A673 (cell line): ENCODE measurements at regions not wholly inside any gene's neighbourhood (a gene's known extent, or its start where the extent isn't known, plus 50 kb on each side); places are given as distances from the start of the nearest gene placed in this dataset.
A peak's percentile ranks its signal among the peaks of the same experiment; 100 is the strongest.
"Not testable (repeated sequence)": the region's sequence is repeated elsewhere in the genome, so short reads cannot be mapped to it uniquely, and the experiment has no call there.

ENCODE experiments used
- BruUV-seq: library from RNA; stranded (reverse); fragments of 400-500 nt; replicated peaks from 2 replicates; lab custom pipeline; 2021; lab: Mats Ljungman, UMichigan
- CTCF ChIA-PET: fragments of 300-600 bp; sonication (Branson Sonifier 250); formaldehyde crosslinking; loops from one replicate; lab custom pipeline; 2022; ENCODE audit warnings: antibody characterized with exemption; lab: Charles Lee
- POLR2A ChIA-PET: fragments of 300-600 bp; sonication (Branson Sonifier 250); formaldehyde crosslinking; loops from one replicate; lab custom pipeline; 2022; ENCODE audit warnings: antibody characterized with exemption; ENCODE audit not compliant: low non-redundant PET; lab: Charles Lee
- DNase-seq: peaks from one replicate; pipeline ENCODE4 v3.0.0-alpha.2; 2015; ENCODE audit warnings: low spot score
- H3K27ac ChIP-seq: fragments of 200-600 bp; sonication (generic); 2 replicates; pipeline ENCODE4 v1.5.1; 2016; ENCODE audit warnings: mixed run types, low read depth, mild to moderate bottlenecking, mixed read lengths, antibody characterized with exemption, low read length; ENCODE audit not compliant: poor library complexity, severe bottlenecking
- H3K27me3 ChIP-seq: fragments of 200-600 bp; sonication (generic); replicated peaks from 2 replicates; pipeline ENCODE4 v1.6.1; 2017; ENCODE audit warnings: mixed run types, low read depth, mild to moderate bottlenecking, mixed read lengths, antibody characterized with exemption, low read length; ENCODE audit not compliant: insufficient read depth, poor library complexity
- H3K36me3 ChIP-seq: fragments of 200-600 bp; sonication (generic); 2 replicates; pipeline ENCODE4 v1.6.1; 2016; ENCODE audit warnings: mixed run types, mild to moderate bottlenecking, mixed read lengths, antibody characterized with exemption, low read length; ENCODE audit not compliant: insufficient read depth, poor library complexity, severe bottlenecking
- H3K4me1 ChIP-seq: fragments of 200-600 bp; sonication (generic); 2 replicates; pipeline ENCODE4 v1.6.1; 2017; ENCODE audit warnings: mixed run types, mild to moderate bottlenecking, mixed read lengths, antibody characterized with exemption, low read length; ENCODE audit not compliant: insufficient read depth, poor library complexity, severe bottlenecking
- H3K4me3 ChIP-seq: fragments of 200-600 bp; sonication (generic); 2 replicates; pipeline ENCODE4 v1.5.1; 2016; ENCODE audit warnings: low read depth, mixed run types, mild to moderate bottlenecking, mixed read lengths, low read length; ENCODE audit not compliant: poor library complexity, severe bottlenecking
- H3K9me3 ChIP-seq: fragments of 200-600 bp; sonication (generic); 2 replicates; pipeline ENCODE4 v1.6.1; 2016; ENCODE audit warnings: mixed run types, low read depth, mild to moderate bottlenecking, mixed read lengths, antibody characterized with exemption, low read length; ENCODE audit not compliant: poor library complexity, severe bottlenecking
- EZH2 ChIP-seq: fragments of 200-600 bp; sonication (generic); IDR thresholded peaks from 2 replicates; pipeline ENCODE4 v1.6.1; 2017; ENCODE audit warnings: borderline replicate concordance, low read depth, mild to moderate bottlenecking, mixed read lengths, antibody characterized with exemption, low read length; ENCODE audit not compliant: poor library complexity, severe bottlenecking
- intact Hi-C: fragments of 100-400 bp; cut with micrococcal nuclease; formaldehyde crosslinking; loops from one replicate; pipeline ENCODE4 v1.10.0; 2022; ENCODE audit not compliant: unreplicated experiment
- TF ChIP-seq, protein P1 (sequence below): fragments of 300-800, 200-600 bp; sonication (generic); conservative IDR thresholded peaks from 2 replicates; pipeline ENCODE4 v1.5.1; 2017; ENCODE audit warnings: low read depth, mild to moderate bottlenecking, antibody characterized with exemption, low read length, moderate library complexity, mixed read lengths

GRCh38 chr21:13937236-13937635, 273.5 kb downstream of the LIPI start:
- H3K9me3 ChIP-seq, result no peaks in the 10 kb centered on the region
- TF ChIP-seq EZH2, result no peak
- TF ChIP-seq, protein P1, sequence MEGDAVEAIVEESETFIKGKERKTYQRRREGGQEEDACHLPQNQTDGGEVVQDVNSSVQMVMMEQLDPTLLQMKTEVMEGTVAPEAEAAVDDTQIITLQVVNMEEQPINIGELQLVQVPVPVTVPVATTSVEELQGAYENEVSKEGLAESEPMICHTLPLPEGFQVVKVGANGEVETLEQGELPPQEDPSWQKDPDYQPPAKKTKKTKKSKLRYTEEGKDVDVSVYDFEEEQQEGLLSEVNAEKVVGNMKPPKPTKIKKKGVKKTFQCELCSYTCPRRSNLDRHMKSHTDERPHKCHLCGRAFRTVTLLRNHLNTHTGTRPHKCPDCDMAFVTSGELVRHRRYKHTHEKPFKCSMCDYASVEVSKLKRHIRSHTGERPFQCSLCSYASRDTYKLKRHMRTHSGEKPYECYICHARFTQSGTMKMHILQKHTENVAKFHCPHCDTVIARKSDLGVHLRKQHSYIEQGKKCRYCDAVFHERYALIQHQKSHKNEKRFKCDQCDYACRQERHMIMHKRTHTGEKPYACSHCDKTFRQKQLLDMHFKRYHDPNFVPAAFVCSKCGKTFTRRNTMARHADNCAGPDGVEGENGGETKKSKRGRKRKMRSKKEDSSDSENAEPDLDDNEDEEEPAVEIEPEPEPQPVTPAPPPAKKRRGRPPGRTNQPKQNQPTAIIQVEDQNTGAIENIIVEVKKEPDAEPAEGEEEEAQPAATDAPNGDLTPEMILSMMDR, result no peak
- H3K27ac ChIP-seq, result no peak overlapping the region
- CTCF ChIA-PET, result no interaction called here
- no peaks in the 10 kb centered on the region for H3K36me3 ChIP-seq
- intact Hi-C loops, result no loop called here
- no peak for DNase-seq
- POLR2A ChIA-PET, result no interaction called here
- no peak overlapping the region for H3K4me3 ChIP-seq
- H3K27me3 ChIP-seq, result no peaks in the 10 kb centered on the region
- no peaks in the 10 kb centered on the region for H3K4me1 ChIP-seq
- no TSS peak for BruUV-seq

- POLR2A ChIA-PET, H3K4me1 ChIP-seq, H3K9me3 ChIP-seq, H3K27me3 ChIP-seq, H3K4me3 ChIP-seq, H3K36me3 ChIP-seq, H3K27ac ChIP-seq, CTCF ChIA-PET, intact Hi-C loops, BruUV-seq: not testable (repeated sequence)
- DNase-seq, result peak; percentile 0
Measured at GRCh38 chr21:13936033-13936937, 274.5 kb downstream of the LIPI start.

GRCh38 chr21:13935396-13936032, 275.2 kb downstream of the LIPI start:
- POLR2A ChIA-PET, H3K27me3 ChIP-seq, H3K9me3 ChIP-seq, DNase-seq, H3K4me1 ChIP-seq, CTCF ChIA-PET, H3K4me3 ChIP-seq, H3K36me3 ChIP-seq, H3K27ac ChIP-seq, BruUV-seq, intact Hi-C loops: not testable (repeated sequence)

DNA sequence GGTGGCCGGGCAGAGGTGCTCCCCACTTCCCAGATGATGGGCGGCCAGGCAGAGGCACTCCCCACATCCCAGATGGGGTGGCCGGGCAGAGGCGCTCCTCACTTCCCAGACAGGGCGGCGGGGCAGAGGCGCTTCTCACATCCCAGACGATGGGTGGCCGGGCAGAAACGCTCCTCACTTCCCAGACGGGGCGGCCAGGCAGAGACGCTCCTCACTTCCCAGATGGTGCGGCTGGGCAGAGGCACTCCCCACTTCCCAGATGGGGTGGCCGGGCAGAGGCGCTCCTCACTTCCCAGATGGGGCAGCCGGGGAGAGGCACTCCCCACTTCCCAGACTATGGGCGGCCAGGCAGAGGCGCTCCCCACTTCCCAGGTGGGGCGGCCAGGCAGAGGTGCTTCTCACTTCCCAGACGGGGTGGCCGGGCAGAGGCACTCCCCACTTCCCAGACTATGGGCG, 275.8 kb downstream of the LIPI start:
- POLR2A ChIA-PET, H3K4me1 ChIP-seq, intact Hi-C loops, H3K4me3 ChIP-seq, CTCF ChIA-PET, H3K9me3 ChIP-seq, BruUV-seq, H3K36me3 ChIP-seq, DNase-seq, H3K27ac ChIP-seq, H3K27me3 ChIP-seq: not testable (repeated sequence)

- intact Hi-C loops, DNase-seq: not testable (repeated sequence)
Measured at GRCh38 chr21:13923175-13923574, 287.6 kb downstream of the LIPI start.

DNA sequence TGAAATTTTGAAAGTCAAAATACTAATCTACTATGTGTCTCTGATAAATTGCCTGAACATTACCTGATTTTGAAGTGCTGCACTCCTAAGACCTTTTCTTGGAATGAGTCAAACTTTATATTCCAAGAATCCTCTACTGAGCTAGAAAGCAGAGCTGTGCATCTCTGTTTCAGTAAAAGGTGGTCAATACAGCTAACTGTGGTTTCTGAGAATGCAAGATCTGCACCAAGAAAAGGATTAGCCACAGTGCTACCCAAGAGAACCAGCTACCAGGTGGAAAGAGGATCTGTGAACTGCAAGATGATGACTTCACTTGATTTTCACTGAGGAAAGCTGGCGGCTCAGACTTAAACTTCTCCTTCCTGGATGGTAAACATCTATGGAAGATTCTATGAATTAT, 289.3 kb downstream of the LIPI start:
- H3K4me1 ChIP-seq, intact Hi-C loops, H3K27ac ChIP-seq, POLR2A ChIA-PET, DNase-seq, H3K36me3 ChIP-seq, BruUV-seq, CTCF ChIA-PET, H3K27me3 ChIP-seq, H3K4me3 ChIP-seq, H3K9me3 ChIP-seq: not testable (repeated sequence)

More at GRCh38 chr21:13923175-13923574, 287.6 kb downstream of the LIPI start:
- H3K4me3 ChIP-seq, BruUV-seq, H3K9me3 ChIP-seq, H3K36me3 ChIP-seq, H3K4me1 ChIP-seq, POLR2A ChIA-PET, H3K27ac ChIP-seq, H3K27me3 ChIP-seq, CTCF ChIA-PET: not testable (repeated sequence)
